HepG2 (cell line): ENCODE measurements at regions not wholly inside any gene's neighbourhood (a gene's known extent, or its start where the extent isn't known, plus 50 kb on each side); places are given as distances from the start of the nearest gene placed in this dataset.

ENCODE experiments used
- ATAC-seq: fragments of 200-7000 bp; cut with Tn5 transposase; 3 replicates; pipeline ENCODE4 v1.9.1; 2020; ENCODE audit warnings: mild to moderate bottlenecking, moderate library complexity
- BruUV-seq: library from RNA; stranded (reverse); fragments of 400-500 nt; replicated peaks from 2 replicates; lab custom pipeline; 2021; lab: Mats Ljungman, UMichigan
- CTCF ChIA-PET: fragments of 300-600 bp; formaldehyde crosslinking; extraction: SDS; loops from one replicate; lab custom pipeline; 2021; ENCODE audit warnings: low total read pairs, inconsistent platforms, low intra/inter-chr PET ratio; lab: Yijun Ruan, JAX
- POLR2A ChIA-PET: fragments of 350-600 bp; sonication (Branson Sonifier 250); formaldehyde crosslinking; loops from one replicate; lab custom pipeline; 2020; ENCODE audit warnings: antibody characterized with exemption, inconsistent platforms; lab: Yijun Ruan, JAX
- DNase-seq: peaks from one replicate; pipeline ENCODE4 v3.0.0-alpha.2; 2015; ENCODE audit warnings: low spot score
- FAIRE-seq: peaks from 3 replicates; lab custom pipeline; 2011; peaks lifted over from hg19 to GRCh38; lab: Jason Lieb, UNC
- H2AFZ ChIP-seq: one replicate; pipeline ENCODE4 v1.6.1; 2011; ENCODE audit warnings: low read length, inconsistent platforms
- H3K27ac ChIP-seq: fragments of 300-600 bp; 3 replicates; pipeline ENCODE4 v1.8.0; 2011; ENCODE audit warnings: mixed run types, mild to moderate bottlenecking, mixed read lengths, low read length, inconsistent platforms; ENCODE audit not compliant: insufficient read depth; ENCODE audit errors: extremely low read length
- H3K27me3 ChIP-seq, 2 experiments: fragments of 200-600 bp in 1 of 2; 2 replicates in 1 of 2; 3 replicates in 1 of 2; pipeline versions ENCODE4 v1.6.0 to v1.8.0; 2011; ENCODE audit warnings: low read length in 2 of 2, mild to moderate bottlenecking in 2 of 2, moderate library complexity in 2 of 2, inconsistent platforms in 1 of 2; ENCODE audit not compliant: insufficient read depth in 2 of 2, control insufficient read depth in 1 of 2
- H3K36me3 ChIP-seq, 2 experiments: fragments of 200-600 bp in 1 of 2; replicated peaks in 1 of 2; 2 replicates in 1 of 2; 3 replicates in 1 of 2; pipeline versions ENCODE4 v1.5.1 to v1.8.0; 2011; ENCODE audit warnings: low read length in 2 of 2, inconsistent platforms in 1 of 2; ENCODE audit not compliant: insufficient read depth in 2 of 2, control insufficient read depth in 1 of 2
- H3K4me1 ChIP-seq: 2 replicates; pipeline ENCODE4 v1.5.1; 2012; ENCODE audit warnings: low read length, inconsistent platforms; ENCODE audit not compliant: insufficient read depth
- H3K4me2 ChIP-seq: 2 replicates; pipeline ENCODE4 v1.6.0; 2011; ENCODE audit warnings: low read depth, low read length, inconsistent platforms
- H3K4me3 ChIP-seq, 3 experiments: fragments of 200-600 bp in 1 of 3; sonication (generic), shearing (Covaris generic) in 1 of 3; replicated peaks in 1 of 3; 2 replicates each; pipeline ENCODE4 v1.5.1; 2011 to 2016; ENCODE audit warnings: low read length in 3 of 3, inconsistent platforms in 2 of 3, low read depth in 2 of 3, mild to moderate bottlenecking in 2 of 3, control low read depth in 1 of 3, mixed read lengths in 1 of 3; ENCODE audit not compliant: insufficient read depth in 1 of 3
- H3K79me2 ChIP-seq: one replicate; pipeline ENCODE4 v1.6.1; 2011; ENCODE audit warnings: low read length, inconsistent platforms; ENCODE audit not compliant: insufficient read depth
- H3K9ac ChIP-seq: 2 replicates; pipeline ENCODE4 v1.6.0; 2011; ENCODE audit warnings: mild to moderate bottlenecking, low read depth, low read length, inconsistent platforms; ENCODE audit not compliant: insufficient read depth
- H3K9me3 ChIP-seq: 2 replicates; pipeline ENCODE4 v1.5.1; 2012; ENCODE audit warnings: mild to moderate bottlenecking, low read length
- H4K20me1 ChIP-seq: 2 replicates; pipeline ENCODE4 v1.6.0; 2011; ENCODE audit warnings: inconsistent platforms, mild to moderate bottlenecking, low read length, moderate library complexity; ENCODE audit not compliant: insufficient read depth
- BHLHE40 ChIP-seq: IDR thresholded peaks from 2 replicates; pipeline ENCODE4 v1.6.1; 2011; ENCODE audit warnings: low read length, improper control_type of control experiment
- MEF2D ChIP-seq: sonication (generic); formaldehyde crosslinking; IDR thresholded peaks from 2 replicates; pipeline ENCODE4 v1.5.1; 2020; ENCODE audit warnings: mild to moderate bottlenecking, missing genetic modification reagents
- NFKBIZ ChIP-seq: IDR thresholded peaks from 2 replicates; pipeline ENCODE4 v1.6.1; 2018; ENCODE audit warnings: missing genetic modification reagents, missing compliant biosample characterization
- PPARG ChIP-seq: conservative IDR thresholded peaks from 2 replicates; pipeline ENCODE4 v1.6.1; 2016; ENCODE audit warnings: missing biosample characterization, missing genetic modification reagents
- RNF2 ChIP-seq: fragments of 450-650 bp; conservative IDR thresholded peaks from 2 replicates; pipeline ENCODE4 v1.6.1; 2016; ENCODE audit warnings: low read depth
- SIX4 ChIP-seq: sonication (generic); formaldehyde crosslinking; IDR thresholded peaks from 2 replicates; pipeline ENCODE4 v1.4.0; 2020; ENCODE audit warnings: missing genetic modification reagents
- TFDP2 ChIP-seq: sonication (generic); formaldehyde crosslinking; IDR thresholded peaks from 2 replicates; pipeline ENCODE4 v1.4.0; 2020; ENCODE audit warnings: missing genetic modification reagents
- ZBTB3 ChIP-seq: sonication (generic); formaldehyde crosslinking; IDR thresholded peaks from 2 replicates; pipeline ENCODE4 v1.4.0; 2020; ENCODE audit warnings: low read depth, mild to moderate bottlenecking, moderate library complexity, missing genetic modification reagents, borderline replicate concordance
- ZNF276 ChIP-seq: sonication (generic); formaldehyde crosslinking; IDR thresholded peaks from 2 replicates; pipeline ENCODE4 v1.4.0; 2020; ENCODE audit warnings: mild to moderate bottlenecking, low read depth, missing genetic modification reagents
- ZNF430 ChIP-seq: sonication (generic); formaldehyde crosslinking; IDR thresholded peaks from 2 replicates; pipeline ENCODE4 v1.9.0; 2021; ENCODE audit warnings: mild to moderate bottlenecking, missing genetic modification reagents
- ZNF441 ChIP-seq: sonication (generic); formaldehyde crosslinking; IDR thresholded peaks from 2 replicates; pipeline ENCODE4 v1.7.0; 2021; ENCODE audit warnings: missing genetic modification reagents, borderline replicate concordance
- ZNF737 ChIP-seq: sonication (generic); formaldehyde crosslinking; IDR thresholded peaks from 2 replicates; pipeline ENCODE4 v1.5.0; 2020; ENCODE audit warnings: missing genetic modification reagents, mild to moderate bottlenecking, borderline replicate concordance
- ZNF761 ChIP-seq: sonication (generic); formaldehyde crosslinking; conservative IDR thresholded peaks from 2 replicates; pipeline ENCODE4 v1.4.0; 2020; ENCODE audit warnings: mild to moderate bottlenecking, missing genetic modification reagents
- WGBS: methylation state at CpG from one replicate; pipeline ENCODE4 v1.1.6; 2017; ENCODE audit warnings: low lambda C conversion rate; 5-methylcytosine and 5-hydroxymethylcytosine counted together
- in situ Hi-C: cut with HindIII; loops from 2 replicates; pipeline ENCODE4 v1.10.0; 2017; ENCODE audit warnings: low pct_unique_long_range_greater_than_20kb; ENCODE audit not compliant: extremely low pct_ligation_motif_present
- intact Hi-C: fragments of 100-400 bp; cut with micrococcal nuclease; formaldehyde crosslinking; loops from one replicate; pipeline ENCODE4 v1.10.0; 2022; ENCODE audit not compliant: unreplicated experiment
- TF ChIP-seq, protein P1 (sequence below): sonication (generic); formaldehyde crosslinking; conservative IDR thresholded peaks from 2 replicates; pipeline ENCODE4 v1.4.0; 2020; ENCODE audit warnings: missing genetic modification reagents
- TF ChIP-seq, protein P2 (sequence below): IDR thresholded peaks from 2 replicates; pipeline ENCODE4 v1.6.1; 2012; ENCODE audit warnings: low read depth, low read length, improper control_type of control experiment
- TF ChIP-seq, protein P3 (sequence below): sonication (generic); formaldehyde crosslinking; IDR thresholded peaks from 2 replicates; pipeline ENCODE4 v1.9.0; 2022; ENCODE audit warnings: low read depth, missing genetic modification reagents

GRCh38 chr6:106759112-106759511, 129.7 kb downstream of the QRSL1 start (continued):
- TF ChIP-seq TFDP2 (CRISPR knock-in tag) (no peak), PPARG (CRISPR knock-in tag) (no peak), SIX4 (CRISPR knock-in tag) (no peak), ZNF761 (no peak), ZNF441 (CRISPR knock-in tag) (no peak), BHLHE40 (no peak)
- TF ChIP-seq, protein P1, sequence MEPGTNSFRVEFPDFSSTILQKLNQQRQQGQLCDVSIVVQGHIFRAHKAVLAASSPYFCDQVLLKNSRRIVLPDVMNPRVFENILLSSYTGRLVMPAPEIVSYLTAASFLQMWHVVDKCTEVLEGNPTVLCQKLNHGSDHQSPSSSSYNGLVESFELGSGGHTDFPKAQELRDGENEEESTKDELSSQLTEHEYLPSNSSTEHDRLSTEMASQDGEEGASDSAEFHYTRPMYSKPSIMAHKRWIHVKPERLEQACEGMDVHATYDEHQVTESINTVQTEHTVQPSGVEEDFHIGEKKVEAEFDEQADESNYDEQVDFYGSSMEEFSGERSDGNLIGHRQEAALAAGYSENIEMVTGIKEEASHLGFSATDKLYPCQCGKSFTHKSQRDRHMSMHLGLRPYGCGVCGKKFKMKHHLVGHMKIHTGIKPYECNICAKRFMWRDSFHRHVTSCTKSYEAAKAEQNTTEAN (CRISPR knock-in tag) = no peak
- TF ChIP-seq, all 625 proteins: peak for 0

DNA sequence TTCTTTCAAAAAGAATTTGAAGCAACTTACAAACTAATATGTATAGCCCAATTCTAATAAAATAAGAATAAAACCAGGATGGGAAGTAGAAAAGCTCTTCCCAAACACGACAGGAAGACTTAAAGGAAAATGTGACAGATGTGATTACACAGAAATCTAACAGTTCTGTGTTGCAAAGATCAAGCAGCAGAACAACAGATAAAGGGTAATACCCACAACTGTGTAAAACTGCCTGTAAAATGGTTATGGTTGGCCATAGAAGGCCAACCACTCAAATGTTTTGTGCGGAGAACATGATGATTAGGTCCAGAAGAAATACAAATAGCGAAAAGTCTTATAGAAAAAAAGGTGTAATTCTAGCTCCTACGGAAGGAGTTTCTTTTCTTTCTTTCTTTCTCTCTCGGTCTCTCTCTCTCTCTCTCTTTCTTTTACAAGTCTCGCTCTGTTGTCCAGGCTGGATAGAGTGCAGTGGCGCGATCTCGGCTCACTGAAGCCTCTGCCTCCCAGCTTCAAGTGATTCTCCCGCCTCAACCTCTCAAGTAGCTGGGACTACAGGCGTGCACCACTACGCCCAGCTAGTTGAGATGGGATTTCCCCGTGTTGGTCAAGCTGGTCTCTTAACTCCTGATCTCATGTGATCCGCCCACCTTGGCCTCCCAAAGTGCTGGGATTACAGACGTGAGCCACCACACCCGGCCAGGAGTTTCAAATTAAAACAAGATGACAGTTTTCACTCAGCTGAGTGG, 128.5 kb downstream of the QRSL1 start:
- 92% methylated on average over 16 of the region's 16 CpGs for WGBS
- Histone ChIP-seq H3K36me3 (no peaks in the 10 kb centered on the region), H3K27me3 (no peaks in the 10 kb centered on the region), H3K9me3 (no peaks in the 10 kb centered on the region), H3K79me2 (no peaks in the 10 kb centered on the region), H3K9ac (no peak overlapping the region), H3K27ac (no peak overlapping the region), H3K4me3 (no peak overlapping the region), H3K4me2 (no peak overlapping the region), H3K4me1 (peaks cover 39% of the 10 kb centered on the region), H4K20me1 (no peaks in the 10 kb centered on the region), H2AFZ (no peak overlapping the region)
- no peak for ATAC-seq
- intact Hi-C loops (no loop called here), in situ Hi-C loops (no loop called here)
- no peak for DNase-seq
- ChIA-PET CTCF (no interaction called here), POLR2A (no interaction called here)
- FAIRE-seq = no peak
- no TSS peak for BruUV-seq
- TF ChIP-seq ZNF276 (CRISPR knock-in tag) = no peak
- TF ChIP-seq ZNF737 (CRISPR knock-in tag) = no peak
- TF ChIP-seq, protein P2, sequence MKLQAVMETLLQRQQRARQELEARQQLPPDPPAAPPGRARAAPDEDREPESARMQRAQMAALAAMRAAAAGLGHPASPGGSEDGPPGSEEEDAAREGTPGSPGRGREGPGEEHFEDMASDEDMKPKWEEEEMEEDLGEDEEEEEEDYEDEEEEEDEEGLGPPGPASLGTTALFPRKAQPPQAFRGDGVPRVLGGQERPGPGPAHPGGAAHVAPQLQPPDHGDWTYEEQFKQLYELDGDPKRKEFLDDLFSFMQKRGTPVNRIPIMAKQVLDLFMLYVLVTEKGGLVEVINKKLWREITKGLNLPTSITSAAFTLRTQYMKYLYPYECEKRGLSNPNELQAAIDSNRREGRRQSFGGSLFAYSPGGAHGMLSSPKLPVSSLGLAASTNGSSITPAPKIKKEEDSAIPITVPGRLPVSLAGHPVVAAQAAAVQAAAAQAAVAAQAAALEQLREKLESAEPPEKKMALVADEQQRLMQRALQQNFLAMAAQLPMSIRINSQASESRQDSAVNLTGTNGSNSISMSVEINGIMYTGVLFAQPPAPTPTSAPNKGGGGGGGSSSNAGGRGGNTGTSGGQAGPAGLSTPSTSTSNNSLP = no peak
- no peak for TF ChIP-seq ZNF430 (CRISPR knock-in tag)
- TF ChIP-seq, protein P3, sequence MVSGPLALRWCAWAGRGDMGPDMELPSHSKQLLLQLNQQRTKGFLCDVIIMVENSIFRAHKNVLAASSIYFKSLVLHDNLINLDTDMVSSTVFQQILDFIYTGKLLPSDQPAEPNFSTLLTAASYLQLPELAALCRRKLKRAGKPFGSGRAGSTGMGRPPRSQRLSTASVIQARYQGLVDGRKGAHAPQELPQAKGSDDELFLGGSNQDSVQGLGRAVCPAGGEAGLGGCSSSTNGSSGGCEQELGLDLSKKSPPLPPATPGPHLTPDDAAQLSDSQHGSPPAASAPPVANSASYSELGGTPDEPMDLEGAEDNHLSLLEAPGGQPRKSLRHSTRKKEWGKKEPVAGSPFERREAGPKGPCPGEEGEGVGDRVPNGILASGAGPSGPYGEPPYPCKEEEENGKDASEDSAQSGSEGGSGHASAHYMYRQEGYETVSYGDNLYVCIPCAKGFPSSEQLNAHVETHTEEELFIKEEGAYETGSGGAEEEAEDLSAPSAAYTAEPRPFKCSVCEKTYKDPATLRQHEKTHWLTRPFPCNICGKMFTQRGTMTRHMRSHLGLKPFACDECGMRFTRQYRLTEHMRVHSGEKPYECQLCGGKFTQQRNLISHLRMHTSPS (CRISPR knock-in tag) = no peak
- no peak for TF ChIP-seq ZBTB3 (CRISPR knock-in tag)
- TF ChIP-seq NFKBIZ = no peak
- TF ChIP-seq MEF2D (CRISPR knock-in tag) = no peak
- no peak for TF ChIP-seq RNF2
